IPS-20b (cell line): ENCODE measurements at regions not wholly inside any gene's neighbourhood (a gene's known extent, or its start where the extent isn't known, plus 50 kb on each side); places are given as distances from the start of the nearest gene placed in this dataset.

ENCODE experiments used
- H3K27ac ChIP-seq: one replicate; pipeline ENCODE4 v1.5.1; 2013; ENCODE audit warnings: low read length
- H3K27me3 ChIP-seq: 2 replicates; pipeline ENCODE4 v1.6.1; 2013; ENCODE audit warnings: mild to moderate bottlenecking, low read length, inconsistent platforms; ENCODE audit not compliant: insufficient read depth
- H3K36me3 ChIP-seq: 2 replicates; pipeline ENCODE4 v1.6.1; 2013; ENCODE audit warnings: low read depth, mild to moderate bottlenecking, inconsistent platforms, low read length, moderate library complexity; ENCODE audit not compliant: insufficient read depth
- H3K4me1 ChIP-seq: 2 replicates; pipeline ENCODE4 v1.6.1; 2013; ENCODE audit warnings: mild to moderate bottlenecking, control low read depth, inconsistent platforms, low read length, moderate library complexity; ENCODE audit not compliant: insufficient read depth
- H3K4me3 ChIP-seq: 2 replicates; pipeline ENCODE4 v1.5.1; 2013; ENCODE audit warnings: mild to moderate bottlenecking, low read length, inconsistent platforms
- H3K9ac ChIP-seq: 2 replicates; pipeline ENCODE4 v1.6.1; 2013; ENCODE audit warnings: low read depth, mild to moderate bottlenecking, inconsistent platforms, low read length, moderate library complexity
- H3K9me3 ChIP-seq: 2 replicates; pipeline ENCODE4 v1.6.1; 2013; ENCODE audit warnings: mild to moderate bottlenecking, low read depth, low read length, inconsistent platforms; ENCODE audit not compliant: insufficient read depth

DNA sequence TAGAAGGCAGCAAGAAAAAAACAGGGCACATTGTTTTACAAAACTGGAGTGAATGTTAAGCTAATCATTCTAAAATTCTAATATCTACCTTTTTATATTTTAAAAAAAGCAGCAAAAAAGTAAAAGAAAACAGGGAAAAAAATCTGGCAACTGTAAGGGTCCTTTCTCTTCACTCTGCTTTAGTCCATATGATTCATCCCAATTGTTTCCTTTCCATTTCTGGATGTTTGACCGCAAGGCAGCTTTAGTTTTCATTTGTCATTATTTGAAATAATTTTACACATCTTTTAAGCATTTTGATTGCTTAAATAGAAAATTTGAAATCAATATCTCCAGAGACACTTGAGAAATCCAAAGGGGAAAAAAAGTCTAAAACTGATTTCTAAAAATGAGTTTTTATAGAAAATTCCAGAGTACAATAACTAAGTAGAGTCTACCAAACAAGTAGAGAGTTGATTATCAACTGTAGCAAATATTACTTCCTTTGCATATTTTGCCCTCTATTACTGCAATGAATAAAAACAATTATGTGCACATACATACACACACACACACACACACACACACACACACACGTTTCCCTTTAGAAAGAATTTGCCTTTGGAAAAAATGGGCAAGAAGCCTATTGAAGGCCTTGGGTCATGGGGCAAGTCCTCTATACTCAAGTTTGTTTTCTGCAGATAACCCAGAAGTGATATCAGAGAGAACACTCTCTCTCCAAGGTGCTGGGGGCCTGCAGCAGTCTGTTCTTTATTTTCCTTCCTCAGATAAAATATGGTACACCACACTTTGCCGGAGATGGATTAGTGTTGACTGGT lies 259.7 kb downstream of the HACE1 start:
- peaks cover 7% of the 10 kb centered on the region; the same call in 1 of the 2 replicates for H3K4me1 ChIP-seq
- no peaks in the 10 kb centered on the region for H3K36me3 ChIP-seq
- no peak overlapping the region for H3K4me3 ChIP-seq
- no peak overlapping the region for H3K9ac ChIP-seq
- no peaks in the 10 kb centered on the region for H3K27me3 ChIP-seq
- H3K27ac ChIP-seq = no peak overlapping the region
- H3K9me3 ChIP-seq = no peaks in the 10 kb centered on the region

DNA sequence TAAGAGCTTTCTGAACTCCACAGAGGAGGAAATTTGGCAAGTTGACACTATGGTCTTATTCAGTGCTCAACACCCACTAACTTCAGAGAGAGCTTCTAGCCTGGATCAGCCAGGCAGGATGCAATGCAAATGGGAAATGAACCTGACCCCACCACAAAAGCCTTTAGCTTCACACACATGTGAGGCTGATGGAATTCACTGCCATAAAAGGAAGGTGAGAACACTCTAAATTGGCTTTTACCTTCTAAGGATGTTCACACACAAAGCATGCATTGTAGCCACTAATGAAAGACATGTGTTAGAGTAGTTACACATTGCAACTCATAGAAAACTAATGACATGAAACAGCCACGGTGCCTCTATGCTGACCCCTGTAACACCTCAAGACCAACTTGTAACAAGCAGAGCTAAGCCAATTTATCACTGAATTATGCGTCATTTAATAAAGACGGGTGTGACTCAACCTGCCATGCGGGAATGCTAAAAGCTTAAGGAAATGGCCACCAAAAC lies 262.1 kb downstream of the HACE1 start:
- Histone ChIP-seq H3K36me3 (no peaks in the 10 kb centered on the region), H3K4me3 (no peak overlapping the region), H3K27ac (no peak overlapping the region), H3K9ac (no peak overlapping the region), H3K9me3 (no peaks in the 10 kb centered on the region), H3K4me1 (peaks cover 7% of the 10 kb centered on the region; the same call in 1 of the 2 replicates), H3K27me3 (no peaks in the 10 kb centered on the region)

DNA sequence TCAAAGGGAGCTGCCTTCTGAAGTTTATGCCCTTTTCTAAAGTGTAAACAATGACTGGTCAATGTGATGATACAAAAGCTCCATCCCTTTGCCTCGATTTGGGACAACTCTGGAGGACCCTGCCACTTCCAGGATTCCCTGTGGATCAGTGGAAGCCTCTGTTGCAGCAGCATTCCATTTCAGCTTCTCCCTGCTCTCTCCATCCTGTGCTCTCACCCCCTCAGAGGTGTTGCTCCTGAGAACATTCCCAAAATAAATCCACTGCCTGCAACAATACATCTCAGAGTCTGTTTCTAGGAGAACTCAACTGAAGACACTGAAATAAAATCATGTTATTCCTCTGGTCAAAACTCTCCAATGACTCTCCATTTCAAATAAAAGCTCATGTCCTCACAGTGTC lies 263.6 kb downstream of the HACE1 start:
- H3K27ac ChIP-seq = no peak overlapping the region
- H3K4me3 ChIP-seq = no peak overlapping the region
- no peak overlapping the region for H3K9ac ChIP-seq
- H3K27me3 ChIP-seq = no peaks in the 10 kb centered on the region
- peaks cover 3% of the 10 kb centered on the region; the same call in 1 of the 2 replicates for H3K4me1 ChIP-seq
- H3K9me3 ChIP-seq = no peaks in the 10 kb centered on the region
- no peaks in the 10 kb centered on the region for H3K36me3 ChIP-seq

- Histone ChIP-seq H3K9me3 (no peaks in the 10 kb centered on the region), H3K4me3 (no peak overlapping the region), H3K36me3 (no peaks in the 10 kb centered on the region), H3K27me3 (no peaks in the 10 kb centered on the region), H3K27ac (no peak overlapping the region), H3K4me1 (peaks cover 3% of the 10 kb centered on the region; the same call in 1 of the 2 replicates), H3K9ac (no peak overlapping the region)
These were observed 264.4 kb downstream of the HACE1 start for GRCh38 chr6:104595311-104595820.

DNA sequence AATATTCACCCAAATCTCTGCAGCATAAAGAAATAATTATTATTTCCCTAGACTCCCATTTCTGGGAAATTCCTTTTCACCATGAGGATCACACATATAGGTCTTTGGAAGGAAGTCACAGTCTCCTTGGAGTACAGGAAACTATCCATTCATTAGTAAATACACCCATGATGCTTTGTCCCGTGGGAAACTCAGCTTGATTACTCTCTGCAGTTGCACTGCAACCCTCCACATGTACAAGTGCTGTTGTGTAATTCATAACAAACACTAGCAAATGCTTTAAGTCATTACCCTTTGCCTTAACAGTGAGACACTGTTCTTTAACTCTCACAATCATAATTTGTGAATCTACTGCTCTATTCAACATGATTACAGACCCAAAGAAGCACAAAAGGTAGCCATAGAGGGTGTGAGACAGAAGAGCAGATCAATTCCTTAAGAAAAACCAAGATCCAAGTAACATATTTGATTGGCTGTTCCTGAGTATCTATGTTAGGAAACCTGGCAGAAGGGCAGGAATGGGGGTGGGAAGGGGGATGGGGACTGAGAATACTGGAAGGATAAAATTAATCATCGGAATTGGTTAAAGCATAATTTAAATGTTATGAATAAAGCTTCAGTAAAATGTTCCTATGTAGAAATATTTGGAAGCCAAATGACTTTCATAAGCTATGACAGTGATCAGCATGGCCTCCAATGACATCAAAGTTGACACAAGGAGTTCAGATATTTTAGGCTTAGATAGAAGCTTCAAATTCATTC lies 268.0 kb downstream of the HACE1 start:
- Histone ChIP-seq H3K27ac (no peak overlapping the region), H3K4me1 (no peaks in the 10 kb centered on the region), H3K4me3 (no peak overlapping the region), H3K36me3 (no peaks in the 10 kb centered on the region), H3K27me3 (no peaks in the 10 kb centered on the region), H3K9ac (no peak overlapping the region), H3K9me3 (no peaks in the 10 kb centered on the region)

DNA sequence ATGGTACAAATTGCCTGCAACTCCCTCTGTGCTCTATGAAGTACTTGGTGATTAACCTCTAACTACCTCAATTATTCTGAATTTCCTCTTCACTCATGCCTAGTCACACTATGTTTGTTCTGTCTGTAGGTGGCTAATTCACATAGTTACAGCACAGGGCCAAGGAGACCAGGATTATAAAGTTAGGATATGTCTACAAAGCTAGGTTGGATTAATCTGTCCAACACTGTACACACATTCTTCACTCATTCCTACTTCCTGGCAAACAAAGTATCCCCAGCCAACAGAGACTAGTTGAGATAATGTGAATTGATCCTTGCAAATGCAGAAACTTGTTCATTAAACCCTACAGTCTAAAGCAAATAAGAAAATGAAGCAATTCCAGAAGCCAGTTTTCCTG lies 269.8 kb downstream of the HACE1 start:
- H3K4me3 ChIP-seq = no peak overlapping the region
- no peaks in the 10 kb centered on the region for H3K9me3 ChIP-seq
- no peak overlapping the region for H3K27ac ChIP-seq
- H3K4me1 ChIP-seq = no peaks in the 10 kb centered on the region
- H3K9ac ChIP-seq = no peak overlapping the region
- H3K27me3 ChIP-seq = no peaks in the 10 kb centered on the region
- no peaks in the 10 kb centered on the region for H3K36me3 ChIP-seq

GRCh38 chr6:104585646-104586045 lies 274.1 kb downstream of the HACE1 start:
- Histone ChIP-seq H3K27ac (no peak overlapping the region), H3K9ac (no peak overlapping the region)

GRCh38 chr6:104580452-104580851 lies 279.3 kb downstream of the HACE1 start:
- H3K36me3 ChIP-seq = no peaks in the 10 kb centered on the region
- no peak overlapping the region for H3K9ac ChIP-seq
- no peaks in the 10 kb centered on the region for H3K9me3 ChIP-seq
- no peak overlapping the region for H3K4me3 ChIP-seq
- no peak overlapping the region for H3K27ac ChIP-seq
- H3K27me3 ChIP-seq = no peaks in the 10 kb centered on the region
- H3K4me1 ChIP-seq = peaks cover 4% of the 10 kb centered on the region; the same call in 1 of the 2 replicates

More at GRCh38 chr6:104585646-104586045, 274.1 kb downstream of the HACE1 start:
- no peaks in the 10 kb centered on the region for H3K36me3 ChIP-seq
- H3K27me3 ChIP-seq = no peaks in the 10 kb centered on the region
- H3K4me1 ChIP-seq = no peaks in the 10 kb centered on the region
- no peaks in the 10 kb centered on the region for H3K9me3 ChIP-seq
- no peak overlapping the region for H3K4me3 ChIP-seq

- Histone ChIP-seq H3K9ac (no peak overlapping the region), H3K4me1 (peaks cover 4% of the 10 kb centered on the region; the same call in 1 of the 2 replicates), H3K4me3 (no peak overlapping the region), H3K27me3 (no peaks in the 10 kb centered on the region), H3K9me3 (no peaks in the 10 kb centered on the region), H3K27ac (no peak overlapping the region), H3K36me3 (no peaks in the 10 kb centered on the region)
These were observed 280.3 kb downstream of the HACE1 start for GRCh38 chr6:104579310-104579863.

DNA sequence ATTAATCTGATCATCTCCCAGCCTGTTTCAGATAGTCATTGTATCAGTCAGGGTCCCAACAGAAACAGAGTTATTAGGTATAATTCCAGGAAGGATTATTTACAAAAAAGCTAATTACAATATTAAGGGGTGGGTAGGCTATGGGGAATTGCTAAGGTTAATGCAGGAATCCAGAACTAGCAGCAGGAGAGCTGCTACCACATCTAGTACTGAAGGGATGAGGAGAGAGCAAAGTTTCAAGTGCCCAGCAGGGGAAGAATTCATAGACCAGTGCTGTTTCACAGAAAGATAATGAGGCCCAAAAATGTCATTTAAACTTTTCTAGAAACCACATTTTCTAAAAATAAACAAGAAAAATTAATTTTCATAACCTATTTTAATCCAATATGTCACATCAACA lies 284.2 kb downstream of the HACE1 start:
- no peaks in the 10 kb centered on the region for H3K9me3 ChIP-seq
- H3K27ac ChIP-seq = no peak overlapping the region
- H3K9ac ChIP-seq = no peak overlapping the region
- H3K27me3 ChIP-seq = no peaks in the 10 kb centered on the region
- H3K4me3 ChIP-seq = no peak overlapping the region
- H3K36me3 ChIP-seq = no peaks in the 10 kb centered on the region
- H3K4me1 ChIP-seq = peaks cover 4% of the 10 kb centered on the region; the same call in 1 of the 2 replicates

DNA sequence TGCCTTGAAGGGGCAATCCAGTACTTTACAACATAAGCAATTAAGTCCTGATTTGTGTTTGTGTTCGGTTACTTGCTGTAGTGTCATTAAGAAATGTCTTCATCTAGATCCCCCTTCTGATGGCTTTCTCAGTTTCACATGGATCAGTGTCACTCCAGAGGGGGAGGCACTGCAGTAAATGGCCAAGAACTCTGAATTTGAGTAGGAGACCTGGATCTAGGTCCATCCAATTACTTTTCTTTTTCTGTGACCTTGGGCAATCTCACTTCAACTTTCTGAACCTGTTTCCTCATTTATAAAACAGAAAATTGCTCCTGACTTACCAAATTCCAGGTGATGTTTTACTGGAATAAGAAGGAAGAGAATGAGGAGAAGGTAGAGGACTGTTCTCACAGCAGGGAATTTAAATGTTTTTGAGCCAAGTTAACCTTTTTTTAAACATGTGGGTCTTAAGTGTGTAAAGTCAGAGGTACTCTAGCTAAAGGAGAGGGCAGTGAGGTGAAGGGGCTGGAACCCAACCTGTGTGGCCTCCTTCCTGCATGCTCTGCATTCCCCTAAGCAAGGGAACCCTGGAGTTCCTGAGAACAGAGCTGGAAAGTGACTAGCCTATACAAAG lies 285.5 kb downstream of the HACE1 start:
- Histone ChIP-seq H3K4me1 (peaks cover 4% of the 10 kb centered on the region; the same call in 1 of the 2 replicates), H3K4me3 (no peak overlapping the region), H3K27ac (no peak overlapping the region), H3K27me3 (no peaks in the 10 kb centered on the region), H3K9ac (no peak overlapping the region), H3K9me3 (no peaks in the 10 kb centered on the region), H3K36me3 (no peaks in the 10 kb centered on the region)
